B cell (primary cell): ENCODE measurements at regions not wholly inside any gene's neighbourhood (a gene's known extent, or its start where the extent isn't known, plus 50 kb on each side); places are given as distances from the start of the nearest gene placed in this dataset.
"Not testable (repeated sequence)": the region's sequence is repeated elsewhere in the genome, so short reads cannot be mapped to it uniquely, and the experiment has no call there.

Experiments used
- ATAC-seq: fragments of 200-7000 bp; cut with Tn5 transposase; one replicate; pipeline ENCODE4 v1.10.0; 2021; ENCODE audit warnings: low read depth, mild to moderate bottlenecking, moderate number of reproducible peaks, moderate library complexity
- CTCF ChIA-PET: fragments of 350-600 bp; sonication (Branson Sonifier 250); formaldehyde crosslinking; loops from one replicate; lab custom pipeline; 2021; ENCODE audit warnings: antibody characterized with exemption, inconsistent platforms; lab: Charles Lee
- POLR2A ChIA-PET: fragments of 350-600 bp; sonication (Branson Sonifier 250); formaldehyde crosslinking; loops from one replicate; lab custom pipeline; 2021; ENCODE audit warnings: antibody characterized with exemption; lab: Charles Lee
- DNase-seq: peaks from one replicate; pipeline ENCODE4 v3.0.0; 2013
- H2AFZ ChIP-seq: 2 replicates; pipeline ENCODE4 v1.6.1; 2012; ENCODE audit warnings: mild to moderate bottlenecking, low read depth, low read length; ENCODE audit not compliant: insufficient read depth, poor library complexity, severe bottlenecking
- H3K27ac ChIP-seq, 2 donors: 1 replicate in 1 of 2; 2 replicates in 1 of 2; pipeline ENCODE4 v1.5.1; 2012 to 2013; ENCODE audit warnings: low read length in 2 of 2, mild to moderate bottlenecking in 2 of 2, moderate library complexity in 1 of 2
- H3K27me3 ChIP-seq, 4 experiments: fragments of 200-600 bp in 1 of 4; sonication (generic) in 1 of 4; replicated peaks in 1 of 4; 1 replicate in 2 of 4; 2 replicates in 2 of 4; pipeline versions ENCODE4 v1.6.1 to v1.7.0; 2013 to 2016; ENCODE audit warnings: low read length in 3 of 4, mild to moderate bottlenecking in 2 of 4, mixed read lengths in 1 of 4, moderate library complexity in 1 of 4; ENCODE audit not compliant: insufficient read depth in 4 of 4, control insufficient read depth in 3 of 4; ENCODE audit errors: control extremely low read depth in 1 of 4
- H3K36me3 ChIP-seq, 2 experiments: replicated peaks in 1 of 2; 1 replicate in 1 of 2; 2 replicates in 1 of 2; pipeline versions ENCODE4 v1.6.1 to v1.7.1; 2013; ENCODE audit warnings: low read length in 1 of 2; ENCODE audit not compliant: insufficient read depth in 2 of 2, control insufficient read depth in 1 of 2; ENCODE audit errors: control extremely low read depth in 1 of 2, extremely low read depth in 1 of 2
- H3K4me1 ChIP-seq, 2 donors: fragments of 200-600 bp in 1 of 2; sonication (generic) in 1 of 2; 1 replicate in 1 of 2; 2 replicates in 1 of 2; pipeline versions ENCODE4 v1.5.1 to v1.6.1; 2013 to 2017; ENCODE audit warnings: low read length in 2 of 2; ENCODE audit not compliant: control insufficient read depth in 2 of 2, insufficient read depth in 2 of 2
- H3K4me2 ChIP-seq: replicated peaks from 2 replicates; pipeline ENCODE3; 2012; ENCODE audit warnings: mild to moderate bottlenecking, low read depth, low read length; ENCODE audit not compliant: poor library complexity, severe bottlenecking
- H3K4me3 ChIP-seq, 5 experiments: fragments of 200-600 bp in 1 of 5; sonication (generic) in 1 of 5; 1 replicate in 3 of 5; 2 replicates in 2 of 5; pipeline versions ENCODE4 v1.5.1 to v1.7.0; 2011 to 2016; ENCODE audit warnings: low read length in 4 of 5, mild to moderate bottlenecking in 4 of 5, low read depth in 2 of 5, control low read depth in 1 of 5, moderate library complexity in 1 of 5; ENCODE audit not compliant: insufficient read depth in 1 of 5; ENCODE audit errors: control extremely low read depth in 1 of 5, extremely low read depth in 1 of 5
- H3K79me2 ChIP-seq: fragments of 200-600 bp; sonication (generic); one replicate; pipeline ENCODE4 v1.6.0; 2016; ENCODE audit warnings: low read length; ENCODE audit not compliant: control insufficient read depth, insufficient read depth
- H3K9ac ChIP-seq: fragments of 200-600 bp; sonication (generic); 2 replicates; pipeline ENCODE4 v1.6.1; 2017; ENCODE audit warnings: mild to moderate bottlenecking, low read length, moderate library complexity
- H3K9me3 ChIP-seq, 3 donors: one replicate each; pipeline versions ENCODE4 v1.6.1 to v1.7.1; 2013; ENCODE audit warnings: low read length in 2 of 3; ENCODE audit not compliant: control insufficient read depth in 2 of 3, insufficient read depth in 1 of 3; ENCODE audit errors: control extremely low read depth in 1 of 3
- H4K20me1 ChIP-seq: 2 replicates; pipeline ENCODE4 v1.6.0; 2012; ENCODE audit warnings: mild to moderate bottlenecking, low read length; ENCODE audit not compliant: insufficient read depth, control insufficient read depth, poor library complexity, severe bottlenecking
- H3K27ac Mint-ChIP-seq: one replicate; pipeline ENCODE4 v1.8.0; 2021; ENCODE audit warnings: mixed read lengths
- H3K27me3 Mint-ChIP-seq: one replicate; pipeline ENCODE4 v1.8.0; 2021; ENCODE audit warnings: mixed read lengths
- H3K4me1 Mint-ChIP-seq: one replicate; pipeline ENCODE4 v1.8.0; 2021; ENCODE audit warnings: mixed read lengths
- H3K4me3 Mint-ChIP-seq: one replicate; pipeline ENCODE4 v1.8.0; 2021; ENCODE audit warnings: mixed read lengths
- H3K9me3 Mint-ChIP-seq: one replicate; pipeline ENCODE4 v1.8.0; 2022; ENCODE audit warnings: mixed read lengths; ENCODE audit not compliant: insufficient read depth
- EZH2 ChIP-seq: IDR thresholded peaks from 2 replicates; pipeline ENCODE4 v1.6.1; 2012; ENCODE audit warnings: borderline replicate concordance, low read depth, mild to moderate bottlenecking, moderate library complexity, low read length; ENCODE audit not compliant: insufficient read depth, poor library complexity, severe bottlenecking
- WGBS: methylation state at CpG from one replicate; pipeline ENCODE4 v1.1.5; 2013; ENCODE audit warnings: missing lambda C conversion rate; ENCODE audit not compliant: insufficient coverage; 5-methylcytosine and 5-hydroxymethylcytosine counted together
- intact Hi-C: fragments of 100-400 bp; cut with micrococcal nuclease; formaldehyde crosslinking; loops from one replicate; pipeline ENCODE4 v1.10.0; 2022
- TF ChIP-seq, protein P1 (sequence below): fragments of 200-600 bp; IDR thresholded peaks from one replicate; pipeline ENCODE4 v1.8.0; 2022; ENCODE audit warnings: antibody characterized with exemption, mild to moderate bottlenecking

- Mint-ChIP-seq H3K9me3 (no peaks in the 10 kb centered on the region), H3K4me1 (no peaks in the 10 kb centered on the region), H3K4me3 (no peak overlapping the region), H3K27ac (no peak overlapping the region), H3K27me3 (peaks cover 3% of the 10 kb centered on the region)
- Histone ChIP-seq H3K9me3 (peaks cover 0 to 3% (median 0%) of the 10 kb centered on the region in 3 donors), H4K20me1 (no peaks in the 10 kb centered on the region), H3K36me3 (no peaks in the 10 kb centered on the region), H3K4me2 (no peak overlapping the region), H3K4me1 (no peaks in the 10 kb centered on the region), H3K27me3 (no peaks in the 10 kb centered on the region), H3K27ac (no peak overlapping the region), H3K9ac (no peak overlapping the region), H3K79me2 (no peaks in the 10 kb centered on the region), H3K4me3 (no peak overlapping the region), H2AFZ (no peak overlapping the region)
- WGBS: 84% methylated on average over 12 of the region's 14 CpGs
- ChIA-PET CTCF (no interaction called here), POLR2A (no interaction called here)
- DNase-seq (no peak), ATAC-seq (no peak)
- intact Hi-C loops: no loop called here
- TF ChIP-seq, protein P1, sequence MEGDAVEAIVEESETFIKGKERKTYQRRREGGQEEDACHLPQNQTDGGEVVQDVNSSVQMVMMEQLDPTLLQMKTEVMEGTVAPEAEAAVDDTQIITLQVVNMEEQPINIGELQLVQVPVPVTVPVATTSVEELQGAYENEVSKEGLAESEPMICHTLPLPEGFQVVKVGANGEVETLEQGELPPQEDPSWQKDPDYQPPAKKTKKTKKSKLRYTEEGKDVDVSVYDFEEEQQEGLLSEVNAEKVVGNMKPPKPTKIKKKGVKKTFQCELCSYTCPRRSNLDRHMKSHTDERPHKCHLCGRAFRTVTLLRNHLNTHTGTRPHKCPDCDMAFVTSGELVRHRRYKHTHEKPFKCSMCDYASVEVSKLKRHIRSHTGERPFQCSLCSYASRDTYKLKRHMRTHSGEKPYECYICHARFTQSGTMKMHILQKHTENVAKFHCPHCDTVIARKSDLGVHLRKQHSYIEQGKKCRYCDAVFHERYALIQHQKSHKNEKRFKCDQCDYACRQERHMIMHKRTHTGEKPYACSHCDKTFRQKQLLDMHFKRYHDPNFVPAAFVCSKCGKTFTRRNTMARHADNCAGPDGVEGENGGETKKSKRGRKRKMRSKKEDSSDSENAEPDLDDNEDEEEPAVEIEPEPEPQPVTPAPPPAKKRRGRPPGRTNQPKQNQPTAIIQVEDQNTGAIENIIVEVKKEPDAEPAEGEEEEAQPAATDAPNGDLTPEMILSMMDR: no peak
- no peak for TF ChIP-seq EZH2
Observed at GRCh38 chr12:131276501-131277185, 322.9 kb downstream of the ADGRD1 start.

DNA sequence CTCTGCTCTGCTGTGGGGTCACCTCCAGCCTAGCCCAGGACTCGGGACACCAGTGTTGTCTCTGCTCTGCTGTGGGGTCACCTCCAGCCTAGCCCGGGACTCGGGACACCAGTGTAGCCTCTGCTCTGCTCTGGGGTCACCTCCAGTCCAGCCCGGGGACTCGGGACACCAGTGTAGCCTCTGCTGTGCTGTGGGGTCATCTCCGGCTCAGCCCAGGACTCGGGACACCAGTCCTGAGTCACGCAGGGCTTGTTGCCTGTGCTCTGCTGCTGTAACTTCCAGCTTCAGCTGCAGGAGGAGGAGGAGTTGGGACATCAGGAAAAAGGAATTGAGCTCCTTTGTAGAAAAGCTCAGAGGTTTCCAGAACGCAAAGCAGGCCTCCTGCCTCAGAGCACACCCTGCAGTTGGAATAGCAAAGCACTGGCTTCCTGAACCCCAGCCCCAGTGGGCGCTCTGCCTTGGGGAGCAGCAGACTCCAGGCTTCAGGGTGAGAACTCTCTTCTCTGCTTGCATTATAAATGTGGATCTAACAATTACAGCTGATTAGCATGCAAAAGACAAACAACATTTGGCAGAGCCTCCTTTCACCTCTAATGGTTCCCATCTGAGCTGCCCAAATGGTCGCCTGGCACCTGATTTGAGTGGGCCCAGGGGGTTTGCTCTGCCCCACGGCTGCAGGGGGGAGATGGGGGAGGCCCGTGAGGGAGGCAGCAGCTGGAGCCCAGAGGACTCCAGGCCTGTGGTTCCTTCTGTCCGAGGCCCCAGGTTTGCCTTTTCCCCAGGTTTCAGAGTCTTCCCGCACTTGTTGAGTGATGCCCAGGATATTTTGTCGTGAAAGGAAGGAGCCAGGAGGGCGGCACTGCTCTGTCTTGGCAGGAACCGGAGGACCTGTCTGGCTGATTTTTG lies 323.7 kb downstream of the ADGRD1 start:
- H3K27me3 Mint-ChIP-seq, H3K36me3 ChIP-seq, H3K27ac Mint-ChIP-seq, H3K27ac ChIP-seq, DNase-seq, H3K27me3 ChIP-seq, H3K4me3 Mint-ChIP-seq, H3K9me3 Mint-ChIP-seq, H3K79me2 ChIP-seq, intact Hi-C loops, CTCF ChIA-PET, H3K4me2 ChIP-seq, H3K4me1 ChIP-seq, ATAC-seq, H3K4me3 ChIP-seq, H4K20me1 ChIP-seq, H3K9ac ChIP-seq, H3K9me3 ChIP-seq, H2AFZ ChIP-seq, POLR2A ChIA-PET, H3K4me1 Mint-ChIP-seq: not testable (repeated sequence)
- 84% methylated on average over 12 of the region's 18 CpGs for WGBS

GRCh38 chr12:131278451-131279115 lies 324.9 kb downstream of the ADGRD1 start:
- H3K4me1 ChIP-seq, H2AFZ ChIP-seq, H3K27me3 ChIP-seq, H3K4me2 ChIP-seq, ATAC-seq, CTCF ChIA-PET, H3K9me3 Mint-ChIP-seq, H4K20me1 ChIP-seq, H3K4me1 Mint-ChIP-seq, H3K9ac ChIP-seq, H3K27me3 Mint-ChIP-seq, H3K9me3 ChIP-seq, H3K4me3 Mint-ChIP-seq, H3K79me2 ChIP-seq, H3K36me3 ChIP-seq, H3K4me3 ChIP-seq, POLR2A ChIA-PET, H3K27ac Mint-ChIP-seq, DNase-seq, H3K27ac ChIP-seq, intact Hi-C loops: not testable (repeated sequence)
- 94% methylated on average over 15 of the region's 22 CpGs for WGBS
